H9 (cell line): ENCODE measurements at regions not wholly inside any gene's neighbourhood (a gene's known extent, or its start where the extent isn't known, plus 50 kb on each side); places are given as distances from the start of the nearest gene placed in this dataset.

ENCODE experiments used
- DNase-seq: peaks from one replicate; pipeline ENCODE4 v3.0.0-alpha.2; 2017
- H2AFZ ChIP-seq: one replicate; pipeline ENCODE4 v1.6.1; 2013; ENCODE audit warnings: mild to moderate bottlenecking, low read length, control low read depth, moderate library complexity
- H2AK5ac ChIP-seq: 2 replicates; pipeline ENCODE4 v1.6.1; 2013; ENCODE audit warnings: low read length, control low read depth, mixed read lengths; ENCODE audit not compliant: insufficient read length
- H2BK120ac ChIP-seq: one replicate; pipeline ENCODE4 v1.6.1; 2013; ENCODE audit warnings: low read depth, mild to moderate bottlenecking, low read length, control low read depth, inconsistent platforms; ENCODE audit not compliant: poor library complexity, severe bottlenecking
- H2BK12ac ChIP-seq: 2 replicates; pipeline ENCODE4 v1.6.1; 2013; ENCODE audit warnings: low read length, control low read depth, mixed read lengths, low read depth; ENCODE audit not compliant: insufficient read length
- H2BK15ac ChIP-seq: 2 replicates; pipeline ENCODE4 v1.6.1; 2013; ENCODE audit warnings: low read depth, low read length, control low read depth
- H2BK20ac ChIP-seq: one replicate; pipeline ENCODE4 v1.6.1; 2013; ENCODE audit warnings: low read depth, mild to moderate bottlenecking, low read length, control low read depth, inconsistent platforms; ENCODE audit not compliant: poor library complexity, severe bottlenecking
- H2BK5ac ChIP-seq: 2 replicates; pipeline ENCODE4 v1.6.1; 2013; ENCODE audit warnings: low read length, control low read depth, mixed read lengths; ENCODE audit not compliant: insufficient read length
- H3K14ac ChIP-seq: 2 replicates; pipeline ENCODE4 v1.6.1; 2013; ENCODE audit warnings: low read length, control low read depth; ENCODE audit not compliant: insufficient read depth
- H3K18ac ChIP-seq: 2 replicates; pipeline ENCODE4 v1.6.1; 2013; ENCODE audit warnings: low read depth, mild to moderate bottlenecking, mixed read lengths, low read length, control low read depth; ENCODE audit not compliant: insufficient read length
- H3K23ac ChIP-seq: 2 replicates; pipeline ENCODE4 v1.6.1; 2013; ENCODE audit warnings: low read length, control low read depth, mixed read lengths, low read depth; ENCODE audit not compliant: insufficient read length
- H3K23me2 ChIP-seq: 2 replicates; pipeline ENCODE4 v1.6.1; 2013; ENCODE audit warnings: low read depth, mild to moderate bottlenecking, mixed read lengths, low read length, control low read depth; ENCODE audit not compliant: insufficient read length, poor library complexity, severe bottlenecking
- H3K27ac ChIP-seq: 2 replicates; pipeline ENCODE4 v1.5.1; 2013; ENCODE audit warnings: low read length, control low read depth, mixed read lengths, low read depth; ENCODE audit not compliant: insufficient read length
- H3K27me3 ChIP-seq: 2 replicates; pipeline ENCODE4 v1.6.1; 2013; ENCODE audit warnings: low read length, control low read depth, inconsistent platforms; ENCODE audit not compliant: insufficient read depth
- H3K4ac ChIP-seq: 2 replicates; pipeline ENCODE4 v1.6.1; 2013; ENCODE audit warnings: low read depth, mild to moderate bottlenecking, control low read depth, inconsistent platforms, low read length, moderate library complexity
- H3K4me1 ChIP-seq: 2 replicates; pipeline ENCODE4 v1.6.1; 2013; ENCODE audit warnings: low read length, control low read depth, inconsistent platforms; ENCODE audit not compliant: insufficient read depth
- H3K4me2 ChIP-seq: 2 replicates; pipeline ENCODE4 v1.6.1; 2013; ENCODE audit warnings: low read length, control low read depth, mixed read lengths; ENCODE audit not compliant: insufficient read length, insufficient read depth
- H3K56ac ChIP-seq: 2 replicates; pipeline ENCODE4 v1.6.1; 2013; ENCODE audit warnings: low read depth, mild to moderate bottlenecking, mixed read lengths, low read length, control low read depth; ENCODE audit not compliant: insufficient read length
- H3K79me1 ChIP-seq: 2 replicates; pipeline ENCODE4 v1.6.1; 2013; ENCODE audit warnings: low read depth, mild to moderate bottlenecking, moderate library complexity, low read length, control low read depth, inconsistent platforms; ENCODE audit not compliant: insufficient read depth, poor library complexity, severe bottlenecking
- H3K79me2 ChIP-seq: 2 replicates; pipeline ENCODE4 v1.6.1; 2013; ENCODE audit warnings: low read length, control low read depth, inconsistent platforms; ENCODE audit not compliant: insufficient read depth
- H3K9ac ChIP-seq: 2 replicates; pipeline ENCODE4 v1.6.1; 2013; ENCODE audit warnings: low read length, control low read depth, mixed read lengths; ENCODE audit not compliant: insufficient read length; ENCODE audit errors: extremely low read depth
- H3K9me3 ChIP-seq: one replicate; pipeline ENCODE4 v1.6.1; 2013; ENCODE audit warnings: low read depth, low read length, inconsistent platforms; ENCODE audit not compliant: control insufficient read depth
- H3T11ph ChIP-seq: one replicate; pipeline ENCODE4 v1.6.1; 2013; ENCODE audit warnings: mild to moderate bottlenecking, low read length, control low read depth, inconsistent platforms
- H4K20me1 ChIP-seq: one replicate; pipeline ENCODE4 v1.6.1; 2013; ENCODE audit not compliant: control insufficient read depth, insufficient read length, insufficient read depth
- H4K5ac ChIP-seq: 2 replicates; pipeline ENCODE4 v1.6.1; 2013; ENCODE audit warnings: low read depth, mild to moderate bottlenecking, mixed read lengths, low read length, control low read depth; ENCODE audit not compliant: insufficient read length
- H4K8ac ChIP-seq: replicated peaks from 2 replicates; pipeline ENCODE4 v1.6.1; 2013; ENCODE audit warnings: low read length, control low read depth, mixed read lengths, low read depth; ENCODE audit not compliant: insufficient read length
- H4K91ac ChIP-seq: 2 replicates; pipeline ENCODE4 v1.6.1; 2013; ENCODE audit warnings: low read depth, mild to moderate bottlenecking, moderate library complexity, mixed read lengths, low read length, control low read depth; ENCODE audit not compliant: insufficient read length
- H3K27ac Mint-ChIP-seq, 3 experiments: 2 replicates in 2 of 3; 3 replicates in 1 of 3; pipeline ENCODE4 v1.8.0; 2020 to 2021; ENCODE audit warnings: mixed read lengths in 3 of 3, mild to moderate bottlenecking in 1 of 3, moderate library complexity in 1 of 3
- H3K27me3 Mint-ChIP-seq: 2 replicates; pipeline ENCODE4 v1.8.0; 2021; ENCODE audit warnings: low read depth, mild to moderate bottlenecking, moderate library complexity, mixed read lengths
- H3K36me3 Mint-ChIP-seq, 3 experiments: 2 replicates in 2 of 3; 3 replicates in 1 of 3; pipeline ENCODE4 v1.8.0; 2020 to 2021; ENCODE audit warnings: low read depth in 3 of 3, mixed read lengths in 3 of 3; ENCODE audit not compliant: insufficient read depth in 1 of 3
- H3K4me1 Mint-ChIP-seq, 2 experiments: 2 replicates each; pipeline ENCODE4 v1.8.0; 2020; ENCODE audit warnings: mixed read lengths in 2 of 2
- H3K4me3 Mint-ChIP-seq, 2 experiments: 2 replicates in 1 of 2; 3 replicates in 1 of 2; pipeline ENCODE4 v1.8.0; 2020 to 2021; ENCODE audit warnings: mild to moderate bottlenecking in 2 of 2, mixed read lengths in 2 of 2, moderate library complexity in 1 of 2
- H3K9me3 Mint-ChIP-seq, 2 experiments: 2 replicates in 1 of 2; 3 replicates in 1 of 2; pipeline ENCODE4 v1.8.0; 2020; ENCODE audit warnings: mild to moderate bottlenecking in 2 of 2, mixed read lengths in 2 of 2, moderate library complexity in 1 of 2
- WGBS: extraction: QIAGEN DNeasy Blood & Tissue Kit; methylation state at CpG from one replicate; pipeline ENCODE4 v1.1.7; 2013; ENCODE audit warnings: missing lambda C conversion rate, low lambda C conversion rate, mixed read lengths; ENCODE audit not compliant: insufficient read length; ENCODE audit errors: extremely low coverage; 5-methylcytosine and 5-hydroxymethylcytosine counted together
- TF ChIP-seq, protein P1 (sequence below): fragments of 200-600 bp; sonication (generic); conservative IDR thresholded peaks from 3 replicates; pipeline ENCODE4 v1.8.0; 2021; ENCODE audit warnings: antibody characterized with exemption, mild to moderate bottlenecking

DNA sequence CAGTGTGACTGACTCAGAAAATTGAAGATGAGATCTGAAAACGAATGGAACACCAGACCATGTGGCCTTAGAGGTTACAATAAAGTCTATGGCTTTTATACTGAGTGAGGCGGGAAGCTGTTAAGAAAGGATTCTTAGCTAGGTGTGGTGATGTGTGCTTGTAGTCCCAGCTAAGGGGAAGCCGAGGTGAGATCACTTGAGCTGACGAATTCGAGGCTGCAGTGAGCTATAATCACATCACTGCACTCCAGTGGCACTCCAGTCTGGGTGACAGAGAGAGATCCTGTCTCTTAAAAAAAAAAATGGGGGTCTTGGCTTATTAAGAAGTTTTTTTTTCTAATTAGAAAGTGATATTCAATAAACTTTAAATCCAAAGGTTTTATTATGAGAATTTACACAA lies 678.6 kb downstream of the TMTC2 start:
- Histone ChIP-seq H3T11ph (no peak overlapping the region), H3K23ac (no peak overlapping the region), H3K56ac (no peak overlapping the region), H3K9me3 (no peaks in the 10 kb centered on the region), H4K20me1 (no peaks in the 10 kb centered on the region), H2AK5ac (no peak overlapping the region), H3K4ac (no peak overlapping the region), H2BK20ac (no peak overlapping the region), H4K8ac (no peak overlapping the region), H2AFZ (peak overlapping the region; percentile 62), H2BK15ac (no peak overlapping the region), H3K79me1 (no peaks in the 10 kb centered on the region), H4K91ac (no peak overlapping the region), H2BK5ac (no peak overlapping the region), H3K79me2 (no peaks in the 10 kb centered on the region), H3K4me1 (peaks cover 1% of the 10 kb centered on the region; the same call in 1 of the 2 replicates), H3K27me3 (no peaks in the 10 kb centered on the region), H3K23me2 (no peaks in the 10 kb centered on the region), H3K14ac (no peak overlapping the region), H4K5ac (no peak overlapping the region), H3K18ac (no peak overlapping the region), H3K27ac (no peak overlapping the region), H3K4me2 (no peak overlapping the region), H2BK12ac (no peak overlapping the region), H2BK120ac (no peak overlapping the region), H3K9ac (no peak overlapping the region)
- Mint-ChIP-seq H3K27me3 (no peaks in the 10 kb centered on the region), H3K27ac (no peak overlapping the region), H3K4me1 (peaks cover 23 to 25% of the 10 kb centered on the region in 2 experiments), H3K4me3 (no peak overlapping the region; a peak in 1 of 5 replicates), H3K9me3 (peaks cover 0 to 3% of the 10 kb centered on the region in 2 experiments; a peak in 1 of 5 replicates), H3K36me3 (no peaks in the 10 kb centered on the region; a peak in 1 of 7 replicates)
- TF ChIP-seq, protein P1, sequence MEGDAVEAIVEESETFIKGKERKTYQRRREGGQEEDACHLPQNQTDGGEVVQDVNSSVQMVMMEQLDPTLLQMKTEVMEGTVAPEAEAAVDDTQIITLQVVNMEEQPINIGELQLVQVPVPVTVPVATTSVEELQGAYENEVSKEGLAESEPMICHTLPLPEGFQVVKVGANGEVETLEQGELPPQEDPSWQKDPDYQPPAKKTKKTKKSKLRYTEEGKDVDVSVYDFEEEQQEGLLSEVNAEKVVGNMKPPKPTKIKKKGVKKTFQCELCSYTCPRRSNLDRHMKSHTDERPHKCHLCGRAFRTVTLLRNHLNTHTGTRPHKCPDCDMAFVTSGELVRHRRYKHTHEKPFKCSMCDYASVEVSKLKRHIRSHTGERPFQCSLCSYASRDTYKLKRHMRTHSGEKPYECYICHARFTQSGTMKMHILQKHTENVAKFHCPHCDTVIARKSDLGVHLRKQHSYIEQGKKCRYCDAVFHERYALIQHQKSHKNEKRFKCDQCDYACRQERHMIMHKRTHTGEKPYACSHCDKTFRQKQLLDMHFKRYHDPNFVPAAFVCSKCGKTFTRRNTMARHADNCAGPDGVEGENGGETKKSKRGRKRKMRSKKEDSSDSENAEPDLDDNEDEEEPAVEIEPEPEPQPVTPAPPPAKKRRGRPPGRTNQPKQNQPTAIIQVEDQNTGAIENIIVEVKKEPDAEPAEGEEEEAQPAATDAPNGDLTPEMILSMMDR, result no peak
- WGBS, result no CpG with 5 or more reads among the region's 5 CpGs
- DNase-seq, result peak; percentile 26
